Vagina (tissue), 2 donors: ENCODE measurements at regions not wholly inside any gene's neighbourhood (a gene's known extent, or its start where the extent isn't known, plus 50 kb on each side); places are given as distances from the start of the nearest gene placed in this dataset.

Source experiments
- DNase-seq, 2 donors: peaks; one replicate each; pipeline ENCODE4 v3.0.0-alpha.2; 2017; ENCODE audit errors: extremely low spot score in 2 of 2
- H3K27ac ChIP-seq: fragments of 200-600 bp; sonication (generic); one replicate; pipeline ENCODE4 v1.5.1; 2019
- H3K27me3 ChIP-seq: fragments of 200-600 bp; sonication (generic); one replicate; pipeline ENCODE4 v1.5.1; 2019
- H3K36me3 ChIP-seq, 2 donors: fragments of 200-600 bp; sonication (generic); one replicate each; pipeline ENCODE4 v1.5.1; 2017 to 2019
- H3K4me1 ChIP-seq: fragments of 200-600 bp; sonication (generic); one replicate; pipeline ENCODE4 v1.5.1; 2019
- H3K4me3 ChIP-seq, 2 donors: fragments of 200-600 bp; sonication (generic); 1 replicate in 1 of 2; 2 replicates in 1 of 2; pipeline ENCODE4 v1.5.1; 2016 to 2019
- H3K9me3 ChIP-seq: fragments of 200-600 bp; sonication (generic); one replicate; pipeline ENCODE4 v1.5.1; 2019
- POLR2A ChIP-seq, 2 donors: fragments of 450-650 bp; IDR thresholded peaks; one replicate each; pipeline ENCODE4 v1.6.1; 2017; ENCODE audit warnings: antibody characterized with exemption in 2 of 2, mild to moderate bottlenecking in 2 of 2, moderate library complexity in 2 of 2
- POLR2AphosphoS5 ChIP-seq, 2 donors: sonication (generic); formaldehyde crosslinking; IDR thresholded peaks; one replicate each; pipeline ENCODE4 v1.9.0; 2017; ENCODE audit warnings: antibody characterized with exemption in 2 of 2, mild to moderate bottlenecking in 2 of 2, low read depth in 1 of 2; ENCODE audit not compliant: insufficient read depth in 1 of 2
- intact Hi-C: fragments of 100-400 bp; cut with DNase I; formaldehyde crosslinking; loops from one replicate; pipeline ENCODE4 v1.15.1; 2023
- TF ChIP-seq, protein P1 (sequence below), 3 experiments: fragments of 450-650 bp in 2 of 3; fragments of 200-600 bp in 1 of 3; sonication (generic) in 1 of 3; IDR thresholded peaks; one replicate each; pipeline ENCODE4 v1.5.1; 2017 to 2019; ENCODE audit warnings: antibody characterized with exemption in 3 of 3, mild to moderate bottlenecking in 2 of 3, moderate library complexity in 2 of 3

DNA sequence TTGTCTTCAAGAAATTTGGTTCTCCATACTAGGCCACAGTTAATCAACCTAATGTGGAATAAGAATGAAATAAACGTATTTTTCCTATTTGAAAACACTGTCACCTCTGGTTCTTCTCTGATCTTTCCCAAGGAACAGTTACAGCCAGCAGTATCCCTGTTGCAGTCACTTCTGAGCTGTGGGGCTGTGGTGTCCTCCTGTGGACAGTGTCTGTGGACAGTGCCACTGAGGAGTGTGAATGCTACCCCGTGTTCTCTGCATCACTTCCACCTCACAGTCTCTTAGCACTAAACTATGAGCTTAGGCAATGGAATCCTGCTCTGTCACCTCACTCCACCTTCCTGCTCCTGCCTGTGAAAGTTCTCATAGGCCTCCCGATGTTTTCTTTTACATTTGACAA is 817.5 kb downstream of the VGLL3 start:
- Histone ChIP-seq H3K9me3 (no peaks in the 10 kb centered on the region), H3K27me3 (no peaks in the 10 kb centered on the region), H3K4me1 (no peaks in the 10 kb centered on the region), H3K36me3 (no peaks in the 10 kb centered on the region), H3K4me3 (no peak overlapping the region), H3K27ac (no peak overlapping the region)
- intact Hi-C loops, result no loop called here
- DNase-seq, result no peak
- TF ChIP-seq POLR2AphosphoS5 (IDR thresholded peaks at IDR 0.05; ENCODE audit: insufficient read depth in 1 of 2, low read depth in 1 of 2) (no peak), POLR2A (IDR thresholded peaks at IDR 0.05) (no peak)
- TF ChIP-seq, protein P1, sequence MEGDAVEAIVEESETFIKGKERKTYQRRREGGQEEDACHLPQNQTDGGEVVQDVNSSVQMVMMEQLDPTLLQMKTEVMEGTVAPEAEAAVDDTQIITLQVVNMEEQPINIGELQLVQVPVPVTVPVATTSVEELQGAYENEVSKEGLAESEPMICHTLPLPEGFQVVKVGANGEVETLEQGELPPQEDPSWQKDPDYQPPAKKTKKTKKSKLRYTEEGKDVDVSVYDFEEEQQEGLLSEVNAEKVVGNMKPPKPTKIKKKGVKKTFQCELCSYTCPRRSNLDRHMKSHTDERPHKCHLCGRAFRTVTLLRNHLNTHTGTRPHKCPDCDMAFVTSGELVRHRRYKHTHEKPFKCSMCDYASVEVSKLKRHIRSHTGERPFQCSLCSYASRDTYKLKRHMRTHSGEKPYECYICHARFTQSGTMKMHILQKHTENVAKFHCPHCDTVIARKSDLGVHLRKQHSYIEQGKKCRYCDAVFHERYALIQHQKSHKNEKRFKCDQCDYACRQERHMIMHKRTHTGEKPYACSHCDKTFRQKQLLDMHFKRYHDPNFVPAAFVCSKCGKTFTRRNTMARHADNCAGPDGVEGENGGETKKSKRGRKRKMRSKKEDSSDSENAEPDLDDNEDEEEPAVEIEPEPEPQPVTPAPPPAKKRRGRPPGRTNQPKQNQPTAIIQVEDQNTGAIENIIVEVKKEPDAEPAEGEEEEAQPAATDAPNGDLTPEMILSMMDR (IDR thresholded peaks at IDR 0.05), result no peak

DNA sequence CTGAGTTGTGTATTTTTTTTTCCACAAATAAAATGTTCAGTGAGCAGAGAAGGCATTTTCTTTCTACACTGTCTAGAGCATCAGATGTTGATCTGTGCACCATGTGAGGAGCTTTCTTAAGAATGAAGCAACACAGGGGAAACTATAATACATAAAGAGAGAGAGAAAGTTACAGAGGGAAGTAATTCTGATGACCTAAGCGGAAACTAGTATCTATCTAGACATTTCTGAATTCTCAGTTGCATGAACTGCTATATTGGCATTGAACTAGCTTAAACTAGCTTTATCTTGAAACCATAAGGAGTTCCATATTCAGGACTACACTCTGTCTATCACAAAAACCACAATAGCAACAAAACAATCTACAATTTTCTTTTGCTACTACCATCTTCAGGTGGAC is 822.4 kb downstream of the VGLL3 start:
- Histone ChIP-seq H3K27me3 (no peaks in the 10 kb centered on the region), H3K4me1 (no peaks in the 10 kb centered on the region), H3K36me3 (no peaks in the 10 kb centered on the region), H3K9me3 (no peaks in the 10 kb centered on the region), H3K27ac (no peak overlapping the region), H3K4me3 (no peak overlapping the region)
- no peak for TF ChIP-seq POLR2AphosphoS5 (IDR thresholded peaks at IDR 0.05; ENCODE audit: insufficient read depth in 1 of 2, low read depth in 1 of 2)
- TF ChIP-seq, protein P1 (IDR thresholded peaks at IDR 0.05), result no peak
- no peak for TF ChIP-seq POLR2A (IDR thresholded peaks at IDR 0.05)
- intact Hi-C loops, result no loop called here
- DNase-seq, result no peak

DNA sequence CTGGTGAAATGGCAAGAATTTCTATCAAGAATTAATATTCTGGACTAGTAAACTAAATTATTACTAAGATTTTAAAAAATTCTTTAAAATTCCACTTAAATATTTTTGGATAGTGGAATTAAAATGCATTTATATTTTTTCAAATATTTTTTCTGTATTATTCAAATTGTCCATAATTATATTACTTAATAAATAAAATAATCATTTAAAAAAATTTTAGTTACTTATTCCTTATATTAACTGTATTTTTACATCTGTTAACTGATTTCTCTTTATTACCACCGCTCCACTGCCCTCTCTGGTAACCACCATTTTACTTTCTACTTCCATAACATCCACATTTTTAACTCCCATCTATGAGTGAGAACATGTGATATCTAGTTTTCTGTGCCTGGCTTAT is 828.4 kb downstream of the VGLL3 start:
- H3K4me3 ChIP-seq, result no peak overlapping the region
- H3K27ac ChIP-seq, result no peak overlapping the region
- H3K27me3 ChIP-seq, result no peaks in the 10 kb centered on the region
- H3K9me3 ChIP-seq, result no peaks in the 10 kb centered on the region
- H3K36me3 ChIP-seq, result no peaks in the 10 kb centered on the region
- no peaks in the 10 kb centered on the region for H3K4me1 ChIP-seq
- TF ChIP-seq POLR2A (IDR thresholded peaks at IDR 0.05) (no peak), POLR2AphosphoS5 (IDR thresholded peaks at IDR 0.05; ENCODE audit: insufficient read depth in 1 of 2, low read depth in 1 of 2) (no peak)
- TF ChIP-seq, protein P1 (IDR thresholded peaks at IDR 0.05), result no peak
- intact Hi-C loops, result no loop called here
- no peak for DNase-seq

DNA sequence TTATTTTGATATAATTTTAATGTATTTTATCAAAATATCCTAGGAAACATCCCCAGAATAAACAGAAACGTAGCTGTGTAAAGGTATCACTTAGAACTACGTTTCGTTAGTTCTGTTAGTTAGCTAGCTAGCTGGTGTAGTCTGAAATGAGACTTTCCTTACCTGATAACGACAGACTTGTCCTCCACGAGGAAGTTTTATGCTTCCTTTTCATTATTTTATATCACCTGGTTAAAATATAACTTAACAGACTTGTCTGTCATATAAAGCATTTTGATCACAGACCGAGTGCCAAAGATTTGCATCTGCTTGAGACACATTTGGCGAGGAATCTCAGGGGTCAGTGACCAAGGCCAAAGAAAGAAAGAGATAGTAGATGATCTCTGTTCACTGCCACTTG is 829.5 kb downstream of the VGLL3 start:
- intact Hi-C loops, result no loop called here
- DNase-seq, result no peak
- H3K27me3 ChIP-seq, result no peaks in the 10 kb centered on the region
- H3K36me3 ChIP-seq, result no peaks in the 10 kb centered on the region
- no peaks in the 10 kb centered on the region for H3K4me1 ChIP-seq
- no peaks in the 10 kb centered on the region for H3K9me3 ChIP-seq
- H3K4me3 ChIP-seq, result no peak overlapping the region
- TF ChIP-seq POLR2A (IDR thresholded peaks at IDR 0.05), result no peak
- TF ChIP-seq POLR2AphosphoS5 (IDR thresholded peaks at IDR 0.05; ENCODE audit: insufficient read depth in 1 of 2, low read depth in 1 of 2), result no peak
- TF ChIP-seq, protein P1 (IDR thresholded peaks at IDR 0.05), result no peak
- H3K27ac ChIP-seq, result no peak overlapping the region

DNA sequence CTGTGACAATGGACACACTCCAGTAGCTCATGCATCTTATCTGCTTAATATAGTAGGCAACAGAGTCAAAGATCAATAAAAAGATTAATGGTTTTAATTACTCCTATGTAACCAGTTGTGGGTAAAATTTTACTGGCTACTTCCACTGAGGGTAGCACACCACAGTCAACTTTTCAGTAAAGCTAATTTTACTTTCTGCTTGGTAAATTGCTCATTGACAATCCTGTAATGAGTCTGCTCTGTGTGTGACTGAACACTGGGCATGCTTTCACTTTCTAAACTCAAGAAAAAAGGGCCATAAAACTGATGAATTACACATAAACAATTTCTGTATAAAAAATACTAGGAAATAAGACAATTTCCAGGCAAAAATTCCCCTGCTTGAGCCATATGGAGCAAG is 838.3 kb downstream of the VGLL3 start:
- TF ChIP-seq POLR2A (IDR thresholded peaks at IDR 0.05) (no peak), POLR2AphosphoS5 (IDR thresholded peaks at IDR 0.05; ENCODE audit: insufficient read depth in 1 of 2, low read depth in 1 of 2) (no peak)
- TF ChIP-seq, protein P1 (IDR thresholded peaks at IDR 0.05), result no peak
- no peaks in the 10 kb centered on the region for H3K36me3 ChIP-seq
- DNase-seq, result no peak
- no peaks in the 10 kb centered on the region for H3K27me3 ChIP-seq
- H3K4me1 ChIP-seq, result no peaks in the 10 kb centered on the region
- intact Hi-C loops, result no loop called here
- H3K27ac ChIP-seq, result no peak overlapping the region
- H3K9me3 ChIP-seq, result no peaks in the 10 kb centered on the region
- H3K4me3 ChIP-seq, result no peak overlapping the region
